WTC11 (cell line): ENCODE measurements at regions not wholly inside any gene's neighbourhood (a gene's known extent, or its start where the extent isn't known, plus 50 kb on each side); places are given as distances from the start of the nearest gene placed in this dataset.

Experiments
- ESRRA ChIP-seq: sonication (generic); formaldehyde crosslinking; IDR thresholded peaks from 2 replicates; pipeline ENCODE4 v1.8.1; 2022; ENCODE audit warnings: mild to moderate bottlenecking, missing genetic modification reagents, borderline replicate concordance
- JAZF1 ChIP-seq: fragments of 250-450 bp; sonication (Bioruptor Pico); IDR thresholded peaks from 2 replicates; pipeline ENCODE4 v1.9.0; 2021; ENCODE audit warnings: moderate library complexity, mild to moderate bottlenecking, inconsistent platforms
- JUN ChIP-seq: sonication (generic); formaldehyde crosslinking; IDR thresholded peaks from 2 replicates; pipeline ENCODE4 v1.8.0; 2023; ENCODE audit warnings: mild to moderate bottlenecking, missing genetic modification reagents
- TEAD4 ChIP-seq: sonication (generic); formaldehyde crosslinking; IDR thresholded peaks from 2 replicates; pipeline ENCODE4 v1.8.0; 2022; ENCODE audit warnings: mild to moderate bottlenecking, missing genetic modification reagents
- TF ChIP-seq, protein P1 (sequence below): fragments of 200-600 bp; IDR thresholded peaks from 2 replicates; pipeline ENCODE4 v1.8.0; 2022; ENCODE audit warnings: antibody characterized with exemption
- TF ChIP-seq, protein P2 (sequence below): sonication (generic); formaldehyde crosslinking; IDR thresholded peaks from 2 replicates; pipeline ENCODE4 v1.8.1; 2022; ENCODE audit warnings: low read depth, mild to moderate bottlenecking, moderate library complexity, missing genetic modification reagents, borderline replicate concordance
- TF ChIP-seq, protein P3 (sequence below): sonication (generic); formaldehyde crosslinking; IDR thresholded peaks from 2 replicates; pipeline ENCODE4 v1.8.0; 2022; ENCODE audit warnings: missing genetic modification reagents
- TF ChIP-seq, protein P4 (sequence below): sonication (generic); formaldehyde crosslinking; IDR thresholded peaks from 2 replicates; pipeline ENCODE4 v1.8.1; 2022; ENCODE audit warnings: missing genetic modification reagents, borderline replicate concordance

DNA sequence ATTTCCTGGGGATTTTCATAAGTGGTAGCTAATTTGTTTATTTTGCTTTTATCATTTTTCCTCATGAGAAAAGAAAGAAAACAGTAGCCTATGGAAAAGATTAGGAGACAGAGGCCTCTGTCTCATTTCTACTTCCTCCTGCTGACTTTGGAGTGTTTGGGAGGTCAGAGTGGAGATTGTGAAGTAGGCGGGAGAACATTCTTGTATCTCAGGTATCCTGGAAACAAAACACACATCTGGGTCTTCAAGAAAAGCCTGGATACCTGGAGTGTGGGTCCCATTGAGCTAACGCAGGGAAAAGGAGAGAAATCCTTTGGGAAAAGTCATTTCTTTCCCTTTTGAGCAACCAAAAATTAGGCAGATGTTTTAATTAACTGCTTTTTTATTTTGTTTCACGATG is 161.5 kb upstream of the DMAC1 start:
- TF ChIP-seq, protein P1, sequence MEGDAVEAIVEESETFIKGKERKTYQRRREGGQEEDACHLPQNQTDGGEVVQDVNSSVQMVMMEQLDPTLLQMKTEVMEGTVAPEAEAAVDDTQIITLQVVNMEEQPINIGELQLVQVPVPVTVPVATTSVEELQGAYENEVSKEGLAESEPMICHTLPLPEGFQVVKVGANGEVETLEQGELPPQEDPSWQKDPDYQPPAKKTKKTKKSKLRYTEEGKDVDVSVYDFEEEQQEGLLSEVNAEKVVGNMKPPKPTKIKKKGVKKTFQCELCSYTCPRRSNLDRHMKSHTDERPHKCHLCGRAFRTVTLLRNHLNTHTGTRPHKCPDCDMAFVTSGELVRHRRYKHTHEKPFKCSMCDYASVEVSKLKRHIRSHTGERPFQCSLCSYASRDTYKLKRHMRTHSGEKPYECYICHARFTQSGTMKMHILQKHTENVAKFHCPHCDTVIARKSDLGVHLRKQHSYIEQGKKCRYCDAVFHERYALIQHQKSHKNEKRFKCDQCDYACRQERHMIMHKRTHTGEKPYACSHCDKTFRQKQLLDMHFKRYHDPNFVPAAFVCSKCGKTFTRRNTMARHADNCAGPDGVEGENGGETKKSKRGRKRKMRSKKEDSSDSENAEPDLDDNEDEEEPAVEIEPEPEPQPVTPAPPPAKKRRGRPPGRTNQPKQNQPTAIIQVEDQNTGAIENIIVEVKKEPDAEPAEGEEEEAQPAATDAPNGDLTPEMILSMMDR, result no peak
- no peak for TF ChIP-seq ESRRA (CRISPR knock-in tag)
- TF ChIP-seq JAZF1 (CRISPR knock-in tag), result no peak
- TF ChIP-seq, protein P2, sequence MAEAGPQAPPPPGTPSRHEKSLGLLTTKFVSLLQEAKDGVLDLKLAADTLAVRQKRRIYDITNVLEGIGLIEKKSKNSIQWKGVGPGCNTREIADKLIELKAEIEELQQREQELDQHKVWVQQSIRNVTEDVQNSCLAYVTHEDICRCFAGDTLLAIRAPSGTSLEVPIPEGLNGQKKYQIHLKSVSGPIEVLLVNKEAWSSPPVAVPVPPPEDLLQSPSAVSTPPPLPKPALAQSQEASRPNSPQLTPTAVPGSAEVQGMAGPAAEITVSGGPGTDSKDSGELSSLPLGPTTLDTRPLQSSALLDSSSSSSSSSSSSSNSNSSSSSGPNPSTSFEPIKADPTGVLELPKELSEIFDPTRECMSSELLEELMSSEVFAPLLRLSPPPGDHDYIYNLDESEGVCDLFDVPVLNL (CRISPR knock-in tag), result no peak
- TF ChIP-seq JUN, result no peak
- TF ChIP-seq, protein P3, sequence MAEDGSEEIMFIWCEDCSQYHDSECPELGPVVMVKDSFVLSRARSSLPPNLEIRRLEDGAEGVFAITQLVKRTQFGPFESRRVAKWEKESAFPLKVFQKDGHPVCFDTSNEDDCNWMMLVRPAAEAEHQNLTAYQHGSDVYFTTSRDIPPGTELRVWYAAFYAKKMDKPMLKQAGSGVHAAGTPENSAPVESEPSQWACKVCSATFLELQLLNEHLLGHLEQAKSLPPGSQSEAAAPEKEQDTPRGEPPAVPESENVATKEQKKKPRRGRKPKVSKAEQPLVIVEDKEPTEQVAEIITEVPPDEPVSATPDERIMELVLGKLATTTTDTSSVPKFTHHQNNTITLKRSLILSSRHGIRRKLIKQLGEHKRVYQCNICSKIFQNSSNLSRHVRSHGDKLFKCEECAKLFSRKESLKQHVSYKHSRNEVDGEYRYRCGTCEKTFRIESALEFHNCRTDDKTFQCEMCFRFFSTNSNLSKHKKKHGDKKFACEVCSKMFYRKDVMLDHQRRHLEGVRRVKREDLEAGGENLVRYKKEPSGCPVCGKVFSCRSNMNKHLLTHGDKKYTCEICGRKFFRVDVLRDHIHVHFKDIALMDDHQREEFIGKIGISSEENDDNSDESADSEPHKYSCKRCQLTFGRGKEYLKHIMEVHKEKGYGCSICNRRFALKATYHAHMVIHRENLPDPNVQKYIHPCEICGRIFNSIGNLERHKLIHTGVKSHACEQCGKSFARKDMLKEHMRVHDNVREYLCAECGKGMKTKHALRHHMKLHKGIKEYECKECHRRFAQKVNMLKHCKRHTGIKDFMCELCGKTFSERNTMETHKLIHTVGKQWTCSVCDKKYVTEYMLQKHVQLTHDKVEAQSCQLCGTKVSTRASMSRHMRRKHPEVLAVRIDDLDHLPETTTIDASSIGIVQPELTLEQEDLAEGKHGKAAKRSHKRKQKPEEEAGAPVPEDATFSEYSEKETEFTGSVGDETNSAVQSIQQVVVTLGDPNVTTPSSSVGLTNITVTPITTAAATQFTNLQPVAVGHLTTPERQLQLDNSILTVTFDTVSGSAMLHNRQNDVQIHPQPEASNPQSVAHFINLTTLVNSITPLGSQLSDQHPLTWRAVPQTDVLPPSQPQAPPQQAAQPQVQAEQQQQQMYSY (CRISPR knock-in tag), result no peak
- no peak for TF ChIP-seq TEAD4 (CRISPR knock-in tag)
- TF ChIP-seq, protein P4, sequence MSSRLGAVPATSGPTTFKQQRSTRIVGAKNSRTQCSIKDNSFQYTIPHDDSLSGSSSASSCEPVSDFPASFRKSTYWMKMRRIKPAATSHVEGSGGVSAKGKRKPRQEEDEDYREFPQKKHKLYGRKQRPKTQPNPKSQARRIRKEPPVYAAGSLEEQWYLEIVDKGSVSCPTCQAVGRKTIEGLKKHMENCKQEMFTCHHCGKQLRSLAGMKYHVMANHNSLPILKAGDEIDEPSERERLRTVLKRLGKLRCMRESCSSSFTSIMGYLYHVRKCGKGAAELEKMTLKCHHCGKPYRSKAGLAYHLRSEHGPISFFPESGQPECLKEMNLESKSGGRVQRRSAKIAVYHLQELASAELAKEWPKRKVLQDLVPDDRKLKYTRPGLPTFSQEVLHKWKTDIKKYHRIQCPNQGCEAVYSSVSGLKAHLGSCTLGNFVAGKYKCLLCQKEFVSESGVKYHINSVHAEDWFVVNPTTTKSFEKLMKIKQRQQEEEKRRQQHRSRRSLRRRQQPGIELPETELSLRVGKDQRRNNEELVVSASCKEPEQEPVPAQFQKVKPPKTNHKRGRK (CRISPR knock-in tag), result no peak
